ENCODE measurements at regions not wholly inside any gene's neighbourhood (a gene's known extent, or its start where the extent isn't known, plus 50 kb on each side); places are given as distances from the start of the nearest gene placed in this dataset.
A peak's percentile ranks its signal among the peaks of the same experiment; 100 is the strongest.

DNA sequence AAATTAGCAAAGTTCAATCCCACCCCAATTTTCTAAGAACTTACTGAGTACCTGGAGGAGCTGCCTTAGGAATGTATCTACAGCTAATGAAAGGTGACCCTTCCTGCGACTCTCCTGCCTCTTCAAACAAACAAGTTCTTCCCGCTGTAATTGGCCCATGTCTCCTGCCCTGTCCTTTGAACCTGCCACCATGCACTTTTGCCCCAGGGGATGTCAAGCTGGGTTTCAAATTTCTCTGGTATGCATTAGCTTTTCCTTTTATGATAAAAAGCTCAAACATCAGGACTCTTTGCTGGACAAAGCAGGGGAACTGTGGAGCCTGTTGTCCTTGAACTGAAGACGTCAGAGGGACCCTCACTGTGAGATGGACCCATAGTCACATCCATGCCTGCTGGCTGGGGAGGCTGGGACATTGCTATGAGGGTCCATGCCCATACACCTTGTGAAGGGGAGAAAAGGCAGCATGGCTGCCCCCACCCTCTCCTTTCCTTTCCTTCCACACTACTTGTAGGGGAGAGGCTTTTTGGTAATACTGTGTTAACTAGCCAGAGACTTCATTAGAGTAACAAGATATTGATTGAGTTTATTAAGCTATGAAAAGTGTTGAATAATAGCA, 210.7 kb upstream of the COPS8 start:
- no peak for DNase-seq (ENCODE audit: low spot score)

DNA sequence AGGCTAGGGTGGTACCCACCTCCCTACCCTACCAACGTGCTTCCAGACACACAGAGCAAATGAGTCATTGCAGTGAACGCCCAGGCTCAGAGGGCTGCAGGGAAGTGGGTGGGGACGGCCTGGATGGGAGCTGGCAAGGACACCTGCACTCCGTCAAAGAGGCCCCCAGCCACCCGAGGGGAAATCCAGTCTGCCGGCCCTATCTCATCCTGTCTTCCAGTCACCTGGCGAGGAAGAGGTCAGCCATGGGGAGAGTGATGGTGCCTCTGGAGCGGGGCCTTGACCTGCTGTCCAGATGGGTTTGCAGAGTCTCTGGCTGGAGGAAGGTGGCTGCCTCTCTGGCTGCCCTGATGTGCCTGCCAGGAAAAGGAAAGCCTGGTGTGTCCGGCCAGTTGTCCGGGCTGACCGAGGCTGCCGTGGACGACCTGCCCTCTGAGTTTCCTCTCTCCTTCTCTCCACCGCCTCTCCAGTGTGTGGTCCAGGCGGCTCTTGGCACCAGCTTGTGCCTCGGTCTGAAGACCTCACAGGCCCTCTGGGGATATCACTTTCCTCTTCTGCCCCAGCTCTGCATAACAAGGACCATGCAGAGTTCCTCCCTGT, 209.7 kb upstream of the COPS8 start:
- DNase-seq (ENCODE audit: low spot score): peak; percentile 25

DNA sequence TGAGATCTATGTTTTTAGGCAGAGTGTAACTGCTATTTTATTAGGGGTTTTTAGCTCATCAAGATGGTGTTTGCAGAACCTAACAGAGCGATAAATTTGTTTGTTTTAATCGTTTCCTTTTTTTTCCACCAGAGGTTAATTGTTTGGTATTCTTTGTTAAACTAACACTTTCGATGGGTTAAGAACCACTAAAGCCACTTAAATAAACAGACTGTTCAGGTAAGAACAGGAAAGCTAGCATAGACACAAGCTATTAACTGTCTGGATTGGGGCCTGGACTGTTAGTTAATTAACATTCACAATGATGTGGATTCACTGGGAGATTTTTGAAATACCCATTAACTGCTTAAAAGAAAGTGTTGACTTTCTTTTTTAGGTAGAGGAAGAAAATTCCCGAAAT, 209.0 kb upstream of the COPS8 start:
- no peak for DNase-seq (ENCODE audit: low spot score)

DNA sequence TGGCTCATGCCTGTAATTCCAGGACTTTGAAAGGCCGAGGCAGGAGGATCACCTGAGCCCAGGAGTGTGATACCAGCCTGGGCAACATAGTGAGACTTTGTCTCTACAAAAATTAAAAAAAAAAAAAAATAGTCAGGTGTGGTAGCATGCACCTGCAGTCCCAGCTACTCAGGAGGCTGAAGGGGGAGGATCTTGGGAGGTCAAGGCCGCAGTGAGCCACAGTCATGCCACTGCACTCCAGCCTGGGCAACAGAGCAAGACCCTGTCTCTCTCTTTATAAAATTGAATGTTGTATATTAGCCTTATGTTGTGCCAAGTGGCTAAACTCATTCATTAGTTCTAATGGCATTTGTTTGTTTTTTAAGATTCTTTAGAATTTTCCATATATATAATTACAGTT, 207.7 kb upstream of the COPS8 start:
- no peak for DNase-seq (ENCODE audit: low spot score)

DNA sequence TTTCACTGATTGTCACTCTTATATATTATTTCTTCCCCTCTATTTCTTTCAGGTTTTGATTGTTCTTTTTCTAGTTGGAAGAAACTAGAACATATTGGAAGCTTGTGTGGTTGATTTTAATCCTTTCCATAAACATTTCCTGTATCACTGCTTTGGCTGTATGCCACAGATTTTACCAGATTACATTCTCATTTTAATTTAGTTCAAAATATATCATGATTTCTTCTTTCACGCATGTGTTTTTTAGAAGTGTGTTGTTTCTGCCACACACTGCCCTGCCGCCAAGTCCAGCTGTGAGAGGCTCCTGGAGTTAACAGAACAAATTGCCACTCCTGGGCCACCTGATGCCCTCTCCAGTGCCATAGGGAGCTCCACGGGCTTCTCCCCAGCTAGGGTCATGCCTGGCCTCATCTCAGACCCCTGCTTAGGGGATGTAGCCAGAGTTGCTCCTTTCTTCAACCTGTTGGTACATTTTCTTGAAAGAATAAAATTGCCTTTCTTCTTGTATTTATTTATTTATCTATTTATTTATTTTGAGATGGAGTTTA, 206.2 kb upstream of the COPS8 start:
- DNase-seq (ENCODE audit: low spot score): no peak

DNA sequence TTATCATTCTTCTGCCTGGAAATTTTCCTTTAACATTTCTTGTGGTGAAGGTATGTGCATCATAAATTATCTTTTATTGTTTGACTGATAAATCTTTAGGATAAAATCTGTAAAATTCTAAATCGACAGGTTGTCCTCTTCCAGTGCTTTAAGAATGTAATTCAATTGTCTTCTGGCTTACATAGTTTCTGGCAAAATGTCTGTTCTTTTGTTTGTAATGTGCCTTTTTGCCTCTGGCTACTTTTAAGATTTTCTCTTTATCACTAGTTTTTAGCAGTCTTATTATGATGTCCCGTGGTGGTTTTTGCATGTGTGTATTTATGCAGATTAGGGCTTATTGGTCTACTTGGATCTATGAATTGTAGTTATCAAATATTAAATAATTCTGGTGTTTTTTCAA, 203.6 kb upstream of the COPS8 start:
- DNase-seq (ENCODE audit: low spot score): no peak

DNA sequence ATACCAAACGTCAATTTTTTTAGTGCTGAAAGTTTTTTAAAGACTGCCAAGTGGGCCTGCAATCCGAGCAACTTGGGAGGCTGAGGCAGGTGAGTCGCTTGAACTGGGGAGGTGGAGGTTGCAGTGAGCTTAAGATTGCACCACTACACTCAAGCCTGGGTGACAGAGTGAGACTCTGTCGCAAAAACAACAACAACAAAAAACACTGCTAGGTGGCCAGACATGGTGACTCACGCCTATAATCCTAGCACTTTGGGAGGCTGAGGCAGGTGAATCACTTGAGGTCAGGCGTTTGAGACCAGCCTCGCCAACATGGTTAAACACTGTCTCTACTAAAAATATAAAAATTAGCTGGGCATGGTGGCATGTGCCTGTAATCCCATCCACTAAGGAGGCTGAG, 202.8 kb upstream of the COPS8 start:
- DNase-seq (ENCODE audit: low spot score): no peak

DNA sequence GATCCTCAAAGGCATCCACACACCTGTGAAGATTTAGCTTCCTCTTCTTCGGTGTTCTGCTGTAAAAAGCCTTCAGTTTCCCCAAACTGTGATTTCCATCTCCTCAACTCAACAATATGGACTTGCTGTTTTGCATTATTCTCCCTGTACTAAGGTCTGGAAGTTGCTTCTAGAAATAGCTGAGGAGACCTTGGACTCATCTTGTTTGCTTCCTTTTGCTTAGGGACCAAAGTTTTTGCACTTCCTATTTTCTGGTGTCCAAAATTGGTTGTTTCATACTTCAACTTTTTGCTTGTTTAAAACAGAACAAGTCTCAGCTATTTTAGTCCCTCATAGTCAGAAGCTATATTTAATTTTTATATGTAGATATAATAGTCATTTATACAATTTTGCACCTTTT, 201.9 kb upstream of the COPS8 start:
- DNase-seq (ENCODE audit: low spot score): no peak

DNA sequence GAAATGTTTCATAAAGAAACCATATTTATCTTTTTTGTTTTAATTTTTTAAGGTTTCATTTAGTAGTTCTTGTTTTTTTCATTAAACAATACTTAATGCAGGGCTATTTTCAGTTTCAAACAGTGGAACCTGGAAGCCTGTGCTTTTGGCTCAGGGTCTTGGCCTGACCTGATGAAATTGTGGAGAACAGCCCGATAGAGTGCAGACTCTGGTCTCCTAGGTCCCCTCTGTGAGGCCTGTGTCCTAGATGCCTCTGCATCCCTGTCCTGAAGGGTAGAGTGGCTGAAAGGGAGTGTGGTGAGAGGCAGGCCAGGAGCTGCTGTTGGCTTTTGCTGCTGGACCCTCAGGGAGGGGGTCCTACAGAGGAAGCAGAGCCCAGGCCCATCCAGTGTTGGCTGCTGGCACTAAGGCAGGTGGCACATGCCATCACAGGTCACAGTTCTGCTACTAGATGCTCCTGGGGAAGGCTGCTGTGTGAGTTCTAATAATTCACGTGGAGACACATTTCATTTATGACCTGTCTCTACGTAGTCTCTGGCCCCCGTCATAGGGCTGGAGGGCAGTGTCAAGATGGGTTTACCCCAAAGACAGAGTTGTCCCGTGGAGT, 201.0 kb upstream of the COPS8 start:
- no peak for DNase-seq (ENCODE audit: low spot score)

DNA sequence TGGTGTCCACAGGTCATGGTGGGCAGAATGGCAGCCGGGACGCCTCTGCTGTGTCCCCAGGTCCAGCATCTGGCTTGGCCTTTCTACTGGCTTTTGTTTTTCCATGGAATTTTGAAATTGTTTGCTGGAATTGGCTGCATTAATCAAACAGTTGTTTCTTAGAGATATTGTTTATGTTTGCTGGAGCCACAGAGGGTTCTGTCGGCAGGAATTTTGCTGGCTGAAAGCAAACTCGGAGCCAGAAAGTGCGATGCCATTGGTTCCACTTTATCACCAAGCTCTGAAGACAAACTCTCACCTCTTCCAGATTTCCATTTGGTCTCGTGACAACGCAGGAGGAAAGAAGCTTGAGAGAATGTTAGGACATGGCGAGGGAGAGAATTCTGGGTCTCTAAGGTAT, 199.2 kb upstream of the COPS8 start:
- DNase-seq (ENCODE audit: low spot score): no peak

DNA sequence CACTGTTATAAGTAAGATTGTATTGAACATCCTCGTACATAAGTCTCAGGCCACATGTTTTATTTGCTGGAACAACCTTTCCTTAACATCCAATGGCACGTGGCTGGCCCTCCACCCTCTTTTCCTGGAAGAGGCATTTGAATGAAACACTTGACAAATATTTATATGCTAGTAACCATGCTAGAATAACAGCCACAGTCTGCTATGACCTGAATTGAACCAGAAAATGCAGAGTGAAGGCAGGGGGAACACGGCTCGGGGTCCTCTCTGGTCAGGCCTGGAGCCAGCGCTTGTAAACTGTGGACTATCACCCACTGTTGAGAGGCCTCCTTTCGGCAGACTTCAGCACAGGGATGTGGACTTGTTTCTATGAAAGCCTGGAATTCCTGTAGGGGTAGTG, 198.2 kb upstream of the COPS8 start:
- DNase-seq (ENCODE audit: low spot score): peak; percentile 35

DNA sequence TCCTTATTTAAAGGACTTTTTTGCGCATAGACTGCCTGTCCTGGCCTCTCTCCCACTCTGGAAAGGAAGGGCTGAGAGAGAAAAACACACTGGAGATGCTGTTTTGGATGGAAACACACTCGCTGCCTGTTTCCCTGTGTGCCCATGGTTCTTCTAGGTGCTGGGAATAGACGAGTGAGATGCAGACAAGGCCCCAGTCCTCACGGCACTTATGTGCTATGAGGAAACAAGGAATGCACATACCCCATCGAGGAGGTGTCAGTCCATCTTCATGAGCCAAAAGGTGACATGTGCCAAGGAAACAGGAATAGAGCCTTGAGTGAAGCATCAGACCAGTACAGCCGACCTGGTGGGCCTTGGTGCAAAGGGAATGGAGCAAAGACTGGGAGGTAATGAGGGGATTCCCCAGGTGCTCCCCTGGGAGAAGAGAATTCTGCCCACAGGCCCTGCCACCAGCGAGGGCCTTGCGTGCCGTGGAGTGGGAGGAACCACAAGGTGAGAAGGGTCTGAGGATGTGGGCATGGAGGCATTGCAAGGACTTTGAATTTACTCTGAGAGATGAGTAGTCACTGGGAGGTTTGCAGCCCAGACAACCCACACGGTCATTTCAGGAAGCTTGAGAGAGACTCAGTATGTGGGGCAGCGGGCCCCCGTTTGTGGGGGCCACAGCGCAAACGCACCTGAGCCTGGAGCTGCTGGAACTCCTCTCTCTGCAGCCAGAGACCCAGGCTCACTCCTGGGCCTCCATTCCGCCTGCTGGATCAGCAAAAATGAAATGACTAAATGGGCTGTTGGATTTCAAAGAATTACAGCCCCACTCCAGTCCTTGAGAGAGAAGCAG, 197.5 kb upstream of the COPS8 start:
- DNase-seq (ENCODE audit: low spot score): no peak

DNA sequence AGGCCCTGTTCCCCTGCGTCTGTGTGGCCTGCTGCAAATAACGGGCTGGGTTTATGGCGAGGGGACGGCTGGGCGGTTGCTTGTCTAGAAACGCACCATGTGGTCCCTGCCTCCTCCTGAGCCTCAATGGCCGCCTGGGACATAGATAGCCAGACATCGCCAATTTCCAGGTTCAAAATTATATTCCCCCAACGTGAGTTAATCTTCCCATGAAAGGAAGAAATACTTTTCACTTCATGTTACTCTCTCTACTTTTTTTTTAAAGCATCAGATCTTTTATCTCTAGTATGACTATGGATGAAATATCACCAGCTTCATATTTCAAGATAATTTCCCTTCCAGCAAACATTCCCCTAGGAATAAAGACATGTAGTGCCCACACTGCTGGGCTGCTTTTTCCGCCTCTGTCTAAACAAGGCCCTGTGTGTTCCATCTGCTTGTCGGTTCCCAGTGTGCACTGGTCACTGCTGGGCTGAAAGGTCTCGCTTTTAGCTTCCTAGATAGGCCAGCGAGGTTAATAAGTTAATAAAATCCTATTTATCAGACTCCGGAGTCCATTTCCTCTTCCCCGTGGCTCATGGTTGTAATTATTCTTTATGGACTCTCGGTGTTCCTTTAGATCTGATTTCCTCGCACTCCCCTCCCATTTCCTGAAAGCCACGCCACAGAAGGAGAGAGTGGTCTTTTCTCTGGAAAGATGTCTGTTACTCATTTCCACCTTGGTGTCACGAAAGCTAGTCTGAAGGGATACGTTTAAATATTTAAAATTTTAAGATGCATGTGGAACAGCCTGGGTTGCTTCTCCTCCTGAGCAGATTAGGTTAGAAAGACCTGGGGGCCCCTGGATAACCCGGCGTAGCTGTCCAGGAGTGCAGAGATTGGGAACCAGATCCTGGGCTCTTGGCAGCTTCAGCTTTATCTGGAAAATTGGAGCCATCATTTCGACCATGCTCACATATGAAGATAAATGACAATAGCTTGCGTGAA, 196.6 kb upstream of the COPS8 start:
- no peak for DNase-seq (ENCODE audit: low spot score)

DNA sequence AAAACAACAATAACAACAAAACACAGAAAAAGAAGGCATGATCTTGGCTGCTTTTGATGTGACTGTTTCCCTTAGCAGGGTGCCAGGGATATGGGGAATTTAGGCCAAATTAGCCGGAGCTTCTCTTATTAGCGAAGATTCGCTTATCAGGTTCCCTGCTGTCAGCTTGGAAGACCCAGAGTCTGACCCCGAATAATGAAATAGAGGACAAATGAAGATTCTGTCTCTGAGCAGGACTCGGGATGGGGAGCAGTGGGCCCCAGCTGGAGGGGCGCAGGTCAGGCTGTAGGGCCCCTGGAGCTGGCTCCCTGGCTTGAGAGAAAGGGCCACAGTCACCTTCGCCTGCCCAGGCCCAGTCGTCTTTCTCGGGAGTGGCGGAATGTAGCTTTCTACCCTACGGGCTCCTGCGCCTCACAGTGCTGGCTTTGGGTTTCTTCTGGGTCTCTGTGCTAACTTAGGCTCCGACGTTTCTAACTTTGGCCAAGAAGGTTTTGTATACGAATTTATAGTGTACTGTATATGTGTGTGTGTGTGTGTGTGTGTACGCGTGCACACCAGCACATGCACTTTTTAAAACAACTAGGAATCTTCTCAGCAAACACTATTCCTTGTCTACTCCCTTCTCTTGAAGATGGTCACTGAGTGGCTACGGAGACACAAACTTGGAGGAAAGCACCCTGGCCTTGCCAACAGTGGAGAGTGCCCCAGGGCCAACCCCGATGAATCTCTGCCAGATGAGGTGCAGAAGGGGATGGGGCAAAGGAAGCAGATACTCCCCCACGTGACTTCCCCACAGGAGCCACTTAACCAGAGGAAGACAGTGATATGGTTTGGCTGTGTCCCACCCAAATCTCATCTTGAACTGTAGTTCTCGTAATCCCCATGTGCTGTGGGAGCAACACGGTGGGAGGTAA, 195.6 kb upstream of the COPS8 start:
- no peak for DNase-seq (ENCODE audit: low spot score)

DNA sequence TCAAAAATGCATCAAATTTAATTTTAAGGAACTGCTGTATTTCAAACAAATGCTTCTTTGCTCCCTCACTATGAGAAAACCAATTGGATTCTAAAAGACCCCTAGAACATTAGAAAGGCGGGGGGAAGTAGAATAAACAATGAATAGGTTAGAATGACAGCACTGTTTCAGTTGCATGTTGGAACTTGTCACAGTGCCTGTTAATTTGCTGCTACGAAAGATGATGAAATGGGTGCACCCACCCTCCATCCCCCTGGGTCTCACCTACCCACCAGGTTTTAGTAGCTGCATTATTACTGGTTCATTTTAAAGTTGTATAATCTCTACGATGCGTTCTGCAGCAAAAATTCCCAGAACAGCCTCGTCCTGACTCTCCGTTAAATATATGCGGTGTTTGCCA, 193.0 kb upstream of the COPS8 start:
- no peak for DNase-seq (ENCODE audit: low spot score)

DNA sequence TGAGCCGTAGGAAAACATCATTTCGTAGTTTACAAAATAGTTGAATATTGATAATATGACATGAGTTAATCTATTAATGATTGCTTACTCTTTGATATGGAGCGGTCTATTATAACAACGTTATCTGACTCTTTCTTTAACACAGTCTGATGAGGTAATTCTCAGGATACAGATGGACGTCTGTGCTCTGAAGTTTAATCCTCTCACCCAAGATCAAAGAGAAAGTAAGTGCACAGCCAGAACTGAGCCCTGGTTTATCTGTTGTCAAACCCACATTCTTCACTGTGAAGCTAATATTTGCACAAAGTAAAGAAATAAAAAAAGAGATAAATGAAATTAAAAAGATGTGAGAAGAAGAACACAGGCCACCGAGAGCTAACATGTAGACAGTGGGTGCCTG, 190.9 kb upstream of the COPS8 start:
- no peak for DNase-seq (ENCODE audit: low spot score)

DNA sequence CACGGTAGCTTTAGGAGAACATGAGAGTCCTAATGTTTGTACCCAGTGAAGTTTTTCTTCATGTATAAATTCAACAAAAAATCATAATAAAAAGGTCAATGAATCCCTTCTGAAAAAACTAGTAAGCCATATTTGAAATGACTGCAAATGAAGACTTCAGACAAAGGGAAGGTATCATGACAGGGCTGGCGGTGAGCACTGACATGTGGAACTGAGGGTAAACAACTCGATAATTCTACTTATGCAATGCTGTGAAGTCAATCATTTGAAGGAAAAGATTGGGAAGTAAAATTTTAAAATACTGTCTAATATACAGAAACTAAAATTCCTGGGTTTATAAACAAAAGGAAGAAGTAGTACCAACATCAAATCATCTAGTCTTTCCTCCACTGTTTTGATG, 190.2 kb upstream of the COPS8 start:
- DNase-seq (ENCODE audit: low spot score): no peak

DNA sequence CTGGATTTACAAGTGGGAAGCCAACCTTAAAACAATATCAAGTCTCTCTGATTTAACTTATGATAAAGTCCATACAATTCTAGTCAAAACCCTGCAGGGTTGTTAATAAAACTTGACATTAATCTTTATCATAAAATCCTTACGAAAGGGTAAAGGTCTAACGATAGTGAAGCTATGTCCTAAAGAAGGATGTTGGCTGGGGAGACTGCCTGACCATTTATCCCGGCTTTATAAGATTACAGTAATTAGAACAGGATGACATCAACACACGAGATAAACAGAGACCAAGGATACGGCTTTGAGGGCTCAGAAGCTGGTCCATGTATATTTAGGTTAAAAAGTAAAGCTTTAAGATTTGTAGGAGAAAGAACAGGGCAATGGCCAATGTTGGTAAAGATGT, 189.0 kb upstream of the COPS8 start:
- no peak for DNase-seq (ENCODE audit: low spot score)

DNA sequence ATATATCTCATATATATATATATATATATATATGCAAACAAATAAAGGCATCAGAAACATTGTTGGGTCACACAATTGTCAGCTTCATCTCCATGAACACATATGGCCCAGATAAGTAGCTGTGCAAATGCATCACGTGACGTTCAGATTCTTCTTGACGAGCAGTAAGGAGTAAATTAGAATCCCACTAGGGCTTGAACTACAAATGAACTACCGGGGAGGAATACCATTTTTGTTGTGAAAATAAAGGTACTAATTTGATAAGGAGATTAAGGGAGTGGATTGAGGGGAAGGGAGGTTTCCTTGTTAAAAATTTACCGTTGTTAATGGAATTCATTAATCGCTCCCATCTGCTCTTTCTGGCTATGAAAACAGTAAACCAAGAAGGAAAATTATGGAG, 186.5 kb upstream of the COPS8 start:
- no peak for DNase-seq (ENCODE audit: low spot score)

DNA sequence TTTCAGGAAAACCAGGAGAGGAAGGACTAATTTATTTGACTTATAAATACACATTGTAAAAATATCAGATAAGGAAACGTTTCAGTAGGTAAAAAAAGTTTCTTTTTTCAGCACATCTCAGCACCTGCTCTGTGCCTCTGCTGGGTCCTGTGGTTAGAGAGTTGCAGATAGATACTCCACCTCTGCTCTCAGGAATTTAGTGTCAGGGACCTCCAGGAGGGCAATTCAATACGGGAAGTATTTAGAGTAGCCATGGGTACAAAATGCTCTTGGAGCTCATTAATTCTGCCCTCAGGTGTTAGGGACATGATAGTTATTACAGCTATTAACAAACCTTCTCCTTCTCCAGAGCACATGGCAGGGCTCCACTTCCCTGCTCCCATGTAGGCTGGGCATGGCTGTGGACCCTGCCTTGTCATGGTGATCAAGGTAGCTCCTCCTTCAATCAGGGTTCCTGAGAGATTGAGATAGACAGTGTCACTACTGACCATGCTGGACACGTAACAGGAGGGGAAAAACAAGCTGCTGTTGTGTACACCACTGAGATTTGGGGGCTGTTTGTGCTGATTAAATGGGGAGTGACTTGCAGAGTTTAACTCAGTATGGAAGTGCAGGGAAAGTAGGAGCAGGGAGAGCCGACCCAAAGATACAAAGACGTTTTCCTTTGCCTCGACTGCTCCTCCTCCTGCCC, 185.6 kb upstream of the COPS8 start:
- DNase-seq (ENCODE audit: low spot score): no peak

All from GM03348 (cell line).